Glutamatergic neuron (in vitro differentiated cells): ENCODE measurements at regions not wholly inside any gene's neighbourhood (a gene's known extent, or its start where the extent isn't known, plus 50 kb on each side); places are given as distances from the start of the nearest gene placed in this dataset.

Experiments used
- DNase-seq: peaks from one replicate; pipeline ENCODE4 v3.0.0; 2022
- H3K27ac Mint-ChIP-seq: one replicate; pipeline ENCODE4 v1.8.0; 2020; ENCODE audit warnings: mild to moderate bottlenecking, mixed read lengths, inconsistent platforms; ENCODE audit not compliant: unreplicated experiment
- H3K27me3 Mint-ChIP-seq: one replicate; pipeline ENCODE4 v1.8.0; 2020; ENCODE audit warnings: mild to moderate bottlenecking, moderate library complexity, mixed read lengths, inconsistent platforms; ENCODE audit not compliant: unreplicated experiment
- H3K36me3 Mint-ChIP-seq: one replicate; pipeline ENCODE4 v1.8.0; 2020; ENCODE audit warnings: mild to moderate bottlenecking, mixed read lengths, inconsistent platforms; ENCODE audit not compliant: unreplicated experiment
- H3K4me1 Mint-ChIP-seq: one replicate; pipeline ENCODE4 v1.8.0; 2020; ENCODE audit warnings: mild to moderate bottlenecking, low read depth, mixed read lengths, inconsistent platforms; ENCODE audit not compliant: unreplicated experiment
- H3K4me3 Mint-ChIP-seq: one replicate; pipeline ENCODE4 v1.8.0; 2020; ENCODE audit warnings: mild to moderate bottlenecking, mixed read lengths, inconsistent platforms; ENCODE audit not compliant: unreplicated experiment
- H3K9me3 Mint-ChIP-seq: one replicate; pipeline ENCODE4 v1.8.0; 2020; ENCODE audit warnings: mild to moderate bottlenecking, moderate library complexity, mixed read lengths, inconsistent platforms; ENCODE audit not compliant: unreplicated experiment
- CTCF ChIP-seq: fragments of 200-600 bp; sonication (generic); IDR thresholded peaks from one replicate; pipeline ENCODE4 v1.5.0; 2021; ENCODE audit not compliant: partially characterized antibody, unreplicated experiment

- Mint-ChIP-seq H3K9me3 (no peaks in the 10 kb centered on the region), H3K27me3 (peaks cover 2% of the 10 kb centered on the region), H3K36me3 (no peaks in the 10 kb centered on the region), H3K27ac (no peak overlapping the region), H3K4me1 (peaks cover 5% of the 10 kb centered on the region), H3K4me3 (no peak overlapping the region)
- no peak for TF ChIP-seq CTCF
- no peak for DNase-seq
These were observed 122.1 kb upstream of the DAPK1 start for GRCh38 chr9:87375397-87376073.

GRCh38 chr9:87378676-87379075, 119.0 kb upstream of the DAPK1 start:
- peaks cover 5% of the 10 kb centered on the region for H3K4me1 Mint-ChIP-seq
- no peak overlapping the region for H3K27ac Mint-ChIP-seq

GRCh38 chr9:87379300-87379699, 118.4 kb upstream of the DAPK1 start:
- no peak overlapping the region for H3K27ac Mint-ChIP-seq
- no peaks in the 10 kb centered on the region for H3K9me3 Mint-ChIP-seq
- no peak overlapping the region for H3K4me3 Mint-ChIP-seq
- no peaks in the 10 kb centered on the region for H3K36me3 Mint-ChIP-seq
- no peaks in the 10 kb centered on the region for H3K27me3 Mint-ChIP-seq
- no peak for TF ChIP-seq CTCF
- DNase-seq = no peak
- peaks cover 1% of the 10 kb centered on the region for H3K4me1 Mint-ChIP-seq

More at GRCh38 chr9:87378676-87379075, 119.0 kb upstream of the DAPK1 start:
- no peaks in the 10 kb centered on the region for H3K27me3 Mint-ChIP-seq
- no peaks in the 10 kb centered on the region for H3K9me3 Mint-ChIP-seq
- DNase-seq = no peak
- H3K36me3 Mint-ChIP-seq = no peaks in the 10 kb centered on the region
- no peak overlapping the region for H3K4me3 Mint-ChIP-seq
- no peak for TF ChIP-seq CTCF

- no peaks in the 10 kb centered on the region for H3K36me3 Mint-ChIP-seq
These were observed 116.5 kb upstream of the DAPK1 start for GRCh38 chr9:87381050-87381711.

More at GRCh38 chr9:87381050-87381711, 116.5 kb upstream of the DAPK1 start:
- H3K27ac Mint-ChIP-seq = no peak overlapping the region
- DNase-seq = no peak
- H3K4me1 Mint-ChIP-seq = no peaks in the 10 kb centered on the region
- H3K4me3 Mint-ChIP-seq = no peak overlapping the region
- H3K27me3 Mint-ChIP-seq = no peaks in the 10 kb centered on the region
- no peaks in the 10 kb centered on the region for H3K9me3 Mint-ChIP-seq
- no peak for TF ChIP-seq CTCF
